AG04449 (cell line): ENCODE measurements at regions not wholly inside any gene's neighbourhood (a gene's known extent, or its start where the extent isn't known, plus 50 kb on each side); places are given as distances from the start of the nearest gene placed in this dataset.

Experiments used
- CTCF ChIA-PET: fragments of 350-600 bp; formaldehyde crosslinking; extraction: SDS; loops from one replicate; lab custom pipeline; 2021; ENCODE audit warnings: antibody characterized with exemption; lab: Yijun Ruan, JAX
- POLR2A ChIA-PET: fragments of 400-600, 350-600 bp; formaldehyde crosslinking; extraction: SDS; loops from one replicate; lab custom pipeline; 2020; ENCODE audit warnings: antibody characterized with exemption, inconsistent platforms; lab: Yijun Ruan, JAX
- DNase-seq: peaks from one replicate; pipeline ENCODE4 v3.0.0-alpha.2; 2010; ENCODE audit warnings: low read depth, low spot score
- H3K4me3 ChIP-seq: 2 replicates; pipeline ENCODE4 v1.5.1; 2011; ENCODE audit warnings: low read depth, mild to moderate bottlenecking, control low read depth, low read length
- CTCF ChIP-seq: IDR thresholded peaks from one replicate; pipeline ENCODE4 v1.5.1; 2011; ENCODE audit warnings: mild to moderate bottlenecking, moderate library complexity, low read length, control low read depth, inconsistent platforms; ENCODE audit not compliant: insufficient read depth; ENCODE audit errors: missing control alignments

GRCh38 chrX:95383778-95384177 lies 1300.9 kb upstream of the DIAPH2 start:
- POLR2A ChIA-PET: no interaction called here
- CTCF ChIA-PET: no interaction called here
- no peak for TF ChIP-seq CTCF
- no peak overlapping the region for H3K4me3 ChIP-seq
- no peak for DNase-seq

- TF ChIP-seq CTCF: no peak
- ChIA-PET CTCF (no interaction called here), POLR2A (no interaction called here)
- no peak for DNase-seq
- H3K4me3 ChIP-seq: no peak overlapping the region
Measured at GRCh38 chrX:95427389-95427788, 1257.3 kb upstream of the DIAPH2 start.

- no peak for DNase-seq
- no peak overlapping the region for H3K4me3 ChIP-seq
- CTCF ChIA-PET: no interaction called here
- POLR2A ChIA-PET: no interaction called here
- no peak for TF ChIP-seq CTCF
Measured at GRCh38 chrX:95435198-95435597, 1249.4 kb upstream of the DIAPH2 start.

GRCh38 chrX:95441836-95442235 lies 1242.8 kb upstream of the DIAPH2 start:
- no peak for DNase-seq
- no peak overlapping the region for H3K4me3 ChIP-seq
- ChIA-PET POLR2A (no interaction called here), CTCF (no interaction called here)
- TF ChIP-seq CTCF: no peak

GRCh38 chrX:95484781-95485180 lies 1199.9 kb upstream of the DIAPH2 start:
- no peak for DNase-seq
- CTCF ChIA-PET: no interaction called here
- TF ChIP-seq CTCF: no peak
- POLR2A ChIA-PET: no interaction called here
- no peak overlapping the region for H3K4me3 ChIP-seq

GRCh38 chrX:95505721-95506120 lies 1178.9 kb upstream of the DIAPH2 start:
- POLR2A ChIA-PET: no interaction called here
- DNase-seq: no peak
- CTCF ChIA-PET: no interaction called here
- H3K4me3 ChIP-seq: no peak overlapping the region
- TF ChIP-seq CTCF: no peak
